Caki2 (cell line): ENCODE measurements at regions not wholly inside any gene's neighbourhood (a gene's known extent, or its start where the extent isn't known, plus 50 kb on each side); places are given as distances from the start of the nearest gene placed in this dataset.
A peak's percentile ranks its signal among the peaks of the same experiment; 100 is the strongest.
"Not testable (repeated sequence)": the region's sequence is repeated elsewhere in the genome, so short reads cannot be mapped to it uniquely, and the experiment has no call there.

Source experiments
- DNase-seq: peaks from one replicate; pipeline ENCODE4 v3.0.0-alpha.2; 2015; ENCODE audit warnings: low read depth
- in situ Hi-C: cut with HindIII; loops from 2 replicates; pipeline ENCODE4 v1.10.0; 2016; ENCODE audit warnings: low sequenced_read_pairs, low pct_unique_long_range_greater_than_20kb, mixed read lengths

DNA sequence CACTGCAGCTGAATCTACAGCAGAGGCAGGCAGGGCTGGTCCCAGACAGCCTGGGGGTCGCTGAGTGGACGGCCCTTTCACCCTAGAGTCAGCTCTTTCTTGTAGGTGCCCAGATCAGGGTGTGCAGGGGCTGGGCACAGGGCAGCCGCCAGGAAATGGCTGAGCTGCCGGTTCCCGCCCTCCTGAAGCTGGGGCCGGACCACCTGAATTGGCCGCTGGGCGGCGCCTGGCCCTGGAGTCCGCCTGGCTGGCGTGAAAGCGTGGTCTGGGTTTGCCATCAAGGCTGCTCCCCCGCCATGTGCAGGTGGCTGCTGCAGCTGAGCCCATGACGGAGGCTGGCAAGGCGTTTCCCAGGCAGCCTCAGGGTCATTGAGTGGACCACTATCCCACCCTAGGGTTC, 85.7 kb downstream of the POTEM start:
- DNase-seq, in situ Hi-C loops: not testable (repeated sequence)

DNA sequence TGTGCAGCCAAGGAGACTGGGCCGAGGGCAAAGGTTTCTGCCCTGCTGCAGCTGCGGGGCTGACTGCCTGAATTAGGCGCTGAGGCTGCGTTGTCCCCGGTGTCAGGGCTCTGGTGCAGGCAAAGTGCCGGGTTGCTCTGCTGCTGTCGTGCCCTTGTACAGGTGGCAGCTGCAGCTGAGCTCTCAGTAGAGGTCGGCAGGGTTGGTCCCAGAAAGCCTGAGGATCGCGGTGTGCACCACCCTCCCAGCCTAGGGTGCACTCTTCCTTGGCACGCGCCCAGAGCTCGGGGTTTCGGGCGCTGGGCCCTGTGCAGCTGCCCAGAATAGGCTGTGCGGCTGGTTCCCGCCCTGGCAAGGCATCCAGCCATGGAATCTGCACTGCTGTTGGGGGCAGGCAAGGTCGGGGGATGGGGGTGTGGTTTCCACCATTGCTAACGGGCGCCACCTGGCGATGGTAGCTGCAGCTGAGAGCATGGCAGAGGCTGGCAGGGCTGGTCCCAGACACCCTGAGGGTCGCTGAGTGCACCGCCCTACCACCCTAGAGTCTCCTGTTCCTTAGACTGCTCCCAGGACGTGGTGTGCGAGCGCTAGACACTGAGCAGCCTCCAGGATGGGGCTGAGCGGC, 86.3 kb downstream of the POTEM start:
- DNase-seq, in situ Hi-C loops: not testable (repeated sequence)

DNA sequence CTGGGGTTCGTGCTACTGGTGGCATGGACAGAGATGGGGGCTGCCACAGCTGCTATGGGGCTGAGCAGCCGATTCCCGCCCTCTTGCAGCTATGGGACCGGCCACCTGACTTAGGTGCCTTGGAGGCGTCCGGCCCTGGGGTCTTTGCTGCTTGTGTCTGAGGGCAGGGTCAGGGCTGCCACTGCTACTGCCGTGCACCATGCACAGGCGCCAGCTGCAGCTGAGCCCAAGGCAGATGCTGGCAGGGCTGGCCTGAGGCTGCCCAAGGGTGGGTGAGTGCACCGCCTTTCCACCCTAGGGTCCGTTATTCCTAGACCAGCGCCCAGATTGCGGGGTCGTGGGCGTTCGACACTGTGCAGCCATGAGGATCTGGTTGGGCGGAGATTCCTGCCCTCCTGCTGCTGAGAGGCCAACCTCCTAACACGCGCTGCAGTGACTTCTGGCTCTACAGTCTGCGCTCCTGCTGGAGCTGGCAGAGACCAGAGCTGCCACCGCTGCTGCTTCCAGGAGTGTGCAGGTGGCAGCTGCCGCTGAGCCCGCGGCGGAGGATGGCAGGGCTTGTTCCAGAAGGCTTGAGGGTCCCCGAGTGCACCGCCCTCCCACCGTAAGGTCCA, 87.0 kb downstream of the POTEM start:
- DNase-seq, in situ Hi-C loops: not testable (repeated sequence)

DNA sequence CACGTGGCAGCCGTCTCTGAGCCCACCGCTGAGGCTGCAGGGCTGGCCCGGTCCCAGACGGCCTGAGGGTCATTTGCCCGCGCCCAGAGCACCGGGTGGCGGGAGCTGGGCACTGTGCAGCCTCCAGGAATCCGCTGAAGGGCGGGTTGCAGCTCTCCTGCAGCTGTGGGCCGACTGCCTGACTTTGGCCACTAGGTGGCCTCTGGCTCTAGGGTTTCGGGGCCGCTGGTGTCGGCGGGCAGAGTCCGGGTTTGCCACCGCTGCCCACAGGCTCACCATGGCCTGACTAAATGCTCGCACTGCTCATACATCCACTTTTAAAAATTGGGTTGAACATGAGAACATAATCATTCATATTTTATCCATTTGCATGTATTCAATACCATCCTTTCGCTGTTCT, 87.7 kb downstream of the POTEM start:
- in situ Hi-C loops: not testable (repeated sequence)

DNA sequence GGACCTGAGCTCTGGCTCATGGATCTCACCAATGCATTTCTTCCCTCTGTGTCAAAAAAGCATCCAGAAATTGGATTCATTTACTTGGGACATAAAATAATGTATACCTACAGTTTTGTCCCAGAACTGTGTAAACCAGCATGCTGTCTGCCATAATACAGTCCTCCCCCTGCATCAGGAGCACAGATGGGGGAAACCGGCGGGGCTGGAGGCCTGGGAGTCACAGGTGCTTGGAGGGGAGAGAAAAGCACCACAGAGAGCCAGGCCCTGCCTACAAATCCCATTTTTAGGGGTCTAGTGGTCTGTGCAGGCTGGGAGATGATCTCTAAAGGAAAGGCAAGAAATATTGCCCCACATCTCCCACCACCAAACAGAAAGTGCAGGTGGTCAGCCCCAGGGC, 91.8 kb downstream of the POTEM start:
- in situ Hi-C loops: not testable (repeated sequence)

More for the DNA sequence above, 87.7 kb downstream of the POTEM start:
- DNase-seq: not testable (repeated sequence)

DNA sequence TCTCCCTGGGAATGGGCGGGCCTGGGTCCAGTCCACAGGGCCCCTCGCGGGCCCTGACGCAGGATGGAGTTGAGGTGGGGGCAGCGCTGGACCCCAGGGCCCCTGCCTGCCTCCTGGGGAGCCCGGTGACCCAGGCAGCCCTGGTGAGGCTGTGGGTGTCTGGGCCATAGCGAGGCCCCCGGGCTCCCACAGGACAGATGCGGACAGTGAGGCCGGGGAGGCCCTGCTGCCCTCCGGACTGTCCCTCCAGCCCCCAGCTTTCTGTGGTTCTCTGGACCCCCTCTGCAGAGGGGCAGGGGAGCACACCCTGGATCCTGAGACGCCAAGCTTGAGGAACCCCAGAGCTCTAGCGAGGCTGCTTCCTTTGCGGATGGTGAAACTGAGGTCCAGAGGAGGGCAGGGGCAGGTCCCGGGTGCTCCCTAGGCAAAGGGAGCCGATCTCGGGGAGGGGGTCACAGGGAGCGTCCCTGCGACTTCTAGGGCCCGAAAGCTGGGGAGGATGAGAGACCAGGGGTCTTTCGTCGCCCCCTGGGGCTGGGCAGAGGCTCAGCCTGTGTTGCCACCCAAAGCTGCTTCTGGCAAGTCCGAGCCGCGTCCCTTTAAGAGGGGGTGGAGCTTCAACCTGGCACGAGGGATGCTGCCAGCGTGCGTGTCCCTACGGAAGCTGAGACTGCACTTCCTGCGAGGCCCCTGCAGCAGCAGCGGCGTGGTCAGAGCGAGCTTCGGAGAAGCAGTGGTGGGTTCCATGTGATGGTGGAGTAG, 94.6 kb downstream of the POTEM start:
- in situ Hi-C loops, DNase-seq: not testable (repeated sequence)

More for the DNA sequence above, 91.8 kb downstream of the POTEM start:
- DNase-seq: not testable (repeated sequence)

DNA sequence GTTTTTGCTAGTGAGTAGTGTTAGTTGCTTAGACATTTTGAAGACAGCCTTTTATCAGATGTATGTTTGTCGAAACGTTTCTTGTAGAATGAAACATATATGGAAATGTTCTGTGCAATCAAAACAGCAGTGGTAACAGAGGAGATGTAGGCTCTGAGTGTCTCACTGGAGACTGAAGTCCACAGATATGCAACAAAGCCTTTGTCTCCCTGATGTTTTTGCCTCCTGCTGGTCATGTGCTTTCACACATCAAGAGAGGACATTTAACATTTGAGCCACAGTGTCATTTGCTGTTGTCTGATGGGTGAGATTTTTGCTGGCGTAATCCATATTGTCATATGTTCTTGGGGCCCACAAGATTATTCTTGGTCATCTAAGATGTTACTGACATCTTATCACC, 101.7 kb downstream of the POTEM start:
- DNase-seq, in situ Hi-C loops: not testable (repeated sequence)

DNA sequence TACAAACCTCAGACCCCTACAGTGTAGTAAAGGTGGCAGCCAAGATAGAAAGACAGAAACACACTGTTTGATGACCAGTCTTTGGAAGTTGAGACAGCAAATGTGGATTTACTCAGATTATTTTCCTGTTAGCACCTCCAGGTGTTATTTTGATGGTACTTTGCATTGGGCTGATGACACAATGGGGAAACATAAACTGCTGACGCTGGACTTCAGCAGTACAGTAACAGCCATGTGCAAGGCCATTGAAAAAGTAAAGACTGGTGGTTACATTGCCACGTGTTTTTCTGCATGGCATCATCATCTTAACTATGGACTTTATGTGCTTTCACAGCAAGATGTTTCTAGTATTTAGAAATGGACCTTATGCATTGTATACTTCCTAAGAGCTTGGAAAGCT, 105.3 kb downstream of the POTEM start:
- in situ Hi-C loops, DNase-seq: not testable (repeated sequence)

DNA sequence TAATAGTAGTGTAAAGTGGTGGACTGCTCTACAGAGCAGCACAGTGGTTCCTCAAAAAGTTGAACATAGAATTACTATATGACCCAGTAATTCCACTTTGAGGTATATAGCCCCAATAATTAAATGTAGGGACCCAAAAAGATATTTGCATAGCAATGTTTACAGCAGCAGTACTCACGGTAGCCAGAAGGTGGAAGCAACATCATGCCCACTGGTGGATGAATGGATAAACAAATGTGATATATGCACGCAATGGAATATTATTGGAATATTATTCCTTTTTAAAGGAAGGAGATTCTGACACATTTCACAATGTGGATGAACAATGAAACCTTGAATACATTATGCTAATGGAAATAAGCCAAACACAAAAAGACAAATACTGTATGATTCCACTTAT, 121.4 kb downstream of the POTEM start:
- DNase-seq, in situ Hi-C loops: not testable (repeated sequence)

DNA sequence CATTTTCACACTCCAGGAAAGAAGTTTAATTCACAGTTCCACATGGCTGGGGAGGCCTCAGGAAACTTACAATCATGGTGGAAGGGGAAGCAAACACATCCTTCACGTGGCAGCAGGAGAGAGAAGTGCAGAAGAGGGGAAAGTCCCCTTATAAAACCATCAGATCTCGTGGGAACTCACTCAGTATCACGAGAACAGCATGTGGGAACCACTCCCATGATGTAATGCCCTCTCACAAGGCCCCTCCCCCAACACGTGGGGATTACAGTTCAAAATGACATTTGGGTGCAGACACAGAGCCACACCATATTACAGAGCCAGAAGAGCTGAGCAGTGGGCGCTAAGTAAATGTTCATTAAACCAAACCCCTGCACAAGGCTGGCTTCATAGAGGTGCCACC, 126.0 kb downstream of the POTEM start:
- in situ Hi-C loops: not testable (repeated sequence)

DNA sequence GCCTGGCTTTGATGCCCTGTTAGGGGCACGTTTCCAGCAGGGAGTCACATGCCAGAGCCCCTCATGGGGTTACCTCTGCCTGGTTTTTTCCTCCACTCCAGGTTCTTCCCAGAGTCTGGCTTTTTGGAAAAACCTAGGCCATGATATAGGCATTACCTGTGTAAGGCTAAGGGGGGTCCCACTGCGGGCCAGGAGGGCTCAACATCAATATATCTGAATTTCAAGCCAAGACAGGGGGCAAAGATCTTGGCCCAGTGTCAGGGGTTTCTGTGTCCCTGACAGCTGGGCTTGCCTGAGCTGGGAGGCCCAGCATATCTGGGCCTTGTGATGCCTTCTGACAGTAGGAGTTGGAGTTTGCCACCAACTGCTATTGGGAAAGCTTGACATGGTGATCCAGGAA, 127.5 kb downstream of the POTEM start:
- DNase-seq: peak; percentile 0
- in situ Hi-C loops: not testable (repeated sequence)

More for the DNA sequence above, 126.0 kb downstream of the POTEM start:
- DNase-seq: not testable (repeated sequence)

DNA sequence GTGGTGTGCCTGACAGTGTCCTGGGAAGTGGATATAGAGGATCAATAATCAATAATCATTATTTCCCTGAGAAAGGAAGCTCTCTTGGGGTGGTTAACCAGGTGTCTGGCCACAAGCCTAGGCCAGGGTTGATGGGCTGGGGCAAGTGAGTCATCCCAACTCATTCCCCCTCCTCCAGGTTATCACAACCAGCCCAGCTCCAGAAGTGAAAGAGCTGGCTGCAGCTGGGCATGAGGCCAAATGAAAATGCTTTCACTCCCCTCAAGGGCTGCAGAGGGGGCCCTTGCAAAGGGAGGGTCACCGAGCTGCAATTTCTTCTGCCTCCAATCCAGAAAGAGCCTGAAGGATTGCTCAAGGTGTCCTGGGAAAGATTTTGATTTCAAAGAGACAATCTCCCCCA, 127.9 kb downstream of the POTEM start:
- in situ Hi-C loops, DNase-seq: not testable (repeated sequence)

DNA sequence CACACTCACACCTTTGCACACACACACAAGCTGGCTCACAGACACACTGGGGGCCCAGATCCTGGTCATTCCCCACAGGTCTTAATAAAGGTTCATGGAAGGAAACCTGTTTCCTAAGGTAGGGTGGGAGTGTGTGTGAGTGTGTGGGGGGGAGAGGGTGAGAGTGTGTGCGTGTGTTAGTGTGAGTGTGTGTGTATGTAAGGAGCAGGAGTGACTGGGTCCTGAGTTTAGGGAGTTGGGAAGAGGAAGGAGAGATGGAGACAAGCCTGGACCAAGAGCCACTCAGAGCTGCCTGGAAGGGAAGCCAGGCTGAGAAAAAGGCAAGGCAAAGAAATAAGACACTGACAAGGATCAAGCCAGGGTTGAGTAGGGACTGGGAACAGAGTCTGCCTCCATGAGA, 129.2 kb downstream of the POTEM start:
- DNase-seq, in situ Hi-C loops: not testable (repeated sequence)

DNA sequence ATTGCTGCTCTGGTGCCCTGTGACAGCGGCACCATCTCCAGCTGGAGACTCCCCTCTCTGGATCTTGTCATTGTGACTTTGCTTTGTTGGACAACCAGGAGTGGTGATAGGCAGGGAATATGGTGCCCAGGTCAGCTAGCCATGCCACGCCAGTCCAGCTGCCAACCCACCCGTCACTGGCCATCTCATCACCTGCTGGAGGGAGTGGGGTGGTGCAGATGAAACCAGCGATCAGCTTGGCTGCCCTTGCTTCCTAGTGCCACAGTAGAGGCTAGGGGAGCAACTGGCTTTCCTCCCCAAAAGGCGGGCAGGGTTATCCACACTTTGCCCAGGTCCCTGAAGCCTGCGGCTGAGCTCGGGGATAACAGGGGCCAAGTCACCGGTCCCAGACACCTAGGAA, 129.6 kb downstream of the POTEM start:
- DNase-seq: peak; percentile 1

DNA sequence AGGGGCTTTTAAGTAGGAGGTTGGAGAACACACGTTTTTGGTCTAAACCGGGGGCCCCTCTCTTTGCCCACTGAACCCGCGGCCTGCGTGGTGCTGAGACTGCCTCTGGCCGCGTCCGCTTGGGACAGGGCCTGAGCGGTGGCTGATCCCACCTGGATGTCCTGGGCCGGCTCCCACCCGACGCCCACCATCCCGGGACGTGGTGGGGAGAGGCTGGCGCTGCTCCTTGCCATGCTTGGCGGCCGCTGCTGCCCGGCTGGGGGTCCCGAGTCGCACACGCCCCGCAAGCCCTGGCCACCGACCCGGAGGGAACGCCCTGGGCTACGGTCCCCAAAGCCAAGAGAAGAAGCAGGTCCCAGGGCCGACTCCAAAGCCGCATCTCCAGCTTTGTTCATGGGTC, 130.1 kb downstream of the POTEM start:
- in situ Hi-C loops: not testable (repeated sequence)
- peak; percentile 0 for DNase-seq

More for the DNA sequence above, 129.6 kb downstream of the POTEM start:
- in situ Hi-C loops: not testable (repeated sequence)

DNA sequence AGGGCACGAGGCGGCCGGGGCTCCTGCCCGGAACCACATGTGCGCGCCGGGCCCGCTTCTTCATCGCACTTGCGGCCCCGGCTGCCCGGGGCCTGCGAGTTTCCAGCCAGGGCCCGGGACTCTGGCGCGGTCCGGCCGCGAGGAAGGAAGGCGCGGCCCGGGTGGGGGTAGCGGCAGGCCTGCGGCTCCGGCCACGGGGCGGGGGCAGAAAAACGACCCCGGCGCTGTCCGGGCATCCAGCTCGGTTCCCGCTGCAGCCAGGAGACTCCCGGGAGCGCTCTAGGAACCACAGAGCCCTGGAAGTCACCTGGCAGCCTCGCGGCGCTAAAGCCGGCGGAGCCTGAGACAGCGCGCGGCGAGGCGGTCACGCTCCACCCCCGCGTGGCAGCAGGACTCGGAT, 130.5 kb downstream of the POTEM start:
- in situ Hi-C loops, DNase-seq: not testable (repeated sequence)

DNA sequence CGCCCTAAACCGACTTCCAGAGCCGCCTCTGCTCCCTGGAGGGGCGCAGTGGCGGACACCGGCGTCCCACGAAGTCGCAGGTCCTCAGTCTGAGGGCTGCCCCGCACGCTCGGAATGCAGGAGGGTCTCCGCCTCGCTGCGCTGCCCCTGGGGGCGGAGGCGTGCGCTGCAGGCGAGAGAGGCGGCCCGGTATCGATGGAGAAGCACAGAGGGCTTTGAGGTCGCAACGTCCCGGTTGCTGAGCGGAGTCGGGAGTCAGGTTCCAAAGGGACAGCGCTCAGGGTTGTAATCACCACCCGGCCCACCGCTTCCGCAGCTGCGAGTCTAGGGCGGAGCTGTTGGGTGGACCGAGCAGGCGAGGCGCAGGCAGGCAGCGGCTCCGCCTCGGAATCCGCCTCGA, 131.0 kb downstream of the POTEM start:
- in situ Hi-C loops, DNase-seq: not testable (repeated sequence)

DNA sequence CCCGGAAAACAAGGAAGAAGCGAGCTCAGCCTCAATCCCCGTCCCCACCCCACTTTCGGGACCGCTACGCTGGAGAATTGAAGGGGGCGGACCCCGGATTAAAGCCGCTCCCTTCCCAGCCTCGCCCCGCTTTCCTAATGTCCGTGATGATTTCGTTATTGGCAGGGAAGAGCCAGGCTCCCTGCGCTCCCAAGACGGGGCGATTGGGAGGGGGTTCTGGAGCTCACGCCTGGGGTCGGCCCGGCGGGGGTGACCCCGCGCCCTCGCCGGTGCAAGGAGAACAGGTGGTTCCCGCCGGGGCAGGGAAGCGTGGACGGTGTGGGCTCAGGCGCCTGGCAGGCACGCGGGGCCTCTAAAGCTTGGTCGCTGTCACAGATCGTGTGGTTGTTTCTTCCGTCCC, 131.5 kb downstream of the POTEM start:
- in situ Hi-C loops: not testable (repeated sequence)
- DNase-seq: peak; percentile 0

DNA sequence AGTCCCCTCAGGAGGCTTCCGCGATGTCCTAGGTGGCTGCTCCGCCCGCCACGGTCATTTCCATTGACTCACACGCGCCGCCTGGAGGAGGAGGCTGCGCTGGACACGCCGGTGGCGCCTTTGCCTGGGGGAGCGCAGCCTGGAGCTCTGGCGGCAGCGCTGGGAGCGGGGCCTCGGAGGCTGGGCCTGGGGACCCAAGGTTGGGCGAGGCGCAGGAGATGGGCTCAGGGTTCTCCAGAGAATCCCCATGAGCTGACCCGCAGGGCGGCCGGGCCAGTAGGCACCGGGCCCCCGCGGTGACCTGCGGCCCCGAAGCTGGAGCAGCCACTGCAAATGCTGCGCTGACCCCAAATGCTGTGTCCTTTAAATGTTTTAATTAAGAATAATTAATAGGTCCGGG, 132.1 kb downstream of the POTEM start:
- DNase-seq, in situ Hi-C loops: not testable (repeated sequence)
